OCI-M2 (cell line): ENCODE measurements at regions not wholly inside any gene's neighbourhood (a gene's known extent, or its start where the extent isn't known, plus 50 kb on each side); places are given as distances from the start of the nearest gene placed in this dataset.

Experiments used
- DNase-seq: peaks from one replicate; lab custom pipeline; 2025; ENCODE audit not compliant: unreplicated experiment; lab: John Stamatoyannopoulos, UW

DNA sequence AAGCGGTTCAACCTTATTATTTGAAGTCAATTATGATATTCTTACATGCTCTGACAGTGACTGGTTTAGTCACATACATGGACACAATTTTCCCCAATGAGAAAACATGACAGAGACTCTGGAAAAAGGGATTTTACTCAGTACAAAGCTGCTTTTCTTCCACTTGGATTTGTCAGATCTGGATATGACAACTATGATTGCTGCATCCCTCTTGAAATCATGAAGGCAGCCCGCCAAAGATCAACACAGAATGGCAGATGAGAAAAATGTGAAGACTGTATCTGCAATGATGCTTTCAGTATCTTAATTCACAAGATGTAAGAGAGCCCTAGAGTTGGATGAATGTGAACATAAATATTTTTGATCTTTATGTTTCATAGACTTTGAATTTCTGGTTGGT lies 439.6 kb downstream of the CDH8 start:
- DNase-seq, result no peak

DNA sequence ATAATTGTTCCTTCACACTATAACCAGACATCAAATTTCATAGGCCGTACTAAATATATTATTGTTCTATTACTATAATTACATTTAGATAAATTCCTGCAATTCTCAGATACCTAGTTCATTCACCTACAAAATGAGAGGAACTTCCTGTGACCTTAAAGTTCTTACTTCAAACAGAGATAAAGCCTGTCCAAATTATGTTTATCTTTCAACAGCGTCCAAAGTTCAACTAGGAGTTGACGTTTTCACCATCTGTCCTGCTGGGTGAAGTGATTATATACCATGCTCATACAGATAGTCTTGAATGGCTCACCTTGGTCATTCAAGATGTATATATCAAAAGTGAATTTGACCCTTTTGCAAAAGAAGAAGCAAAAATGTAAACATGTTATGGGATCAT lies 440.6 kb downstream of the CDH8 start:
- DNase-seq, result no peak

DNA sequence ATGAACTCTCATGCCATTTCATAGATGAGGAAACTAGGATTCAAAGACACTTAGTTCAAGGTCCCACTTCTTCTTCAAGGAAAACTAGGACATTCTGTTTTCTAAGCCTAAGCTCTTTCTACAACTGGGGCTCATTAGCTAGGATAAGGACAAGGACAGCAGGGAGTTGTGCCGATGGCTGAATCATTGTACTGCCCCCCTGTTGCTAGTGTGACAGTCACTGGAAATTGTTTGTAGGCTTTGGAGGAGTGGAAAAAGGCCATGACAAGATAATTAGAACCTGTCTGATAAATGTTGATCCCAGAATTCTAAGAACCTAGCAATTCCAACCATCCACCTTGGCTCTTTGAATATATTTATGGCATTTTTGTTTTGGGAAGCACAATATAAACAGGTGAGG lies 445.7 kb downstream of the CDH8 start:
- no peak for DNase-seq

DNA sequence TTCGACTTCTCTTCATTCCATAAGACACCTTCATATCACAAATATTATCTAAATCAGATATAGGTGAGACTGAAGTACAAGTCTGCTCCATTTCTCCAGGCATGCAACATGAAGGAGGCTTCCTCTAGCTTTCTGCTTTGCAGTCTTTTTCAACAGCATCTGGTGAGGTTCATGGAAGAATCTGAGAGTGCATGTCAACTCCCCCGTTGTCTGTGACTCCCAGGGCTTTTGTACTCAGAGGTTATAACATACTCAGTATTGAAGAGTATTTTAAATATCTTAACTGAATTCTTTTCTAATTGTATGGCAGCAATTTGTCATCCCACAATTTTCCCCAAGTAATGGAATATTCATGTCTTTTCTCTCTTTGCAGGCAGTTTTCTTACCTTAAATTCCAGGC lies 448.7 kb downstream of the CDH8 start:
- DNase-seq, result no peak

DNA sequence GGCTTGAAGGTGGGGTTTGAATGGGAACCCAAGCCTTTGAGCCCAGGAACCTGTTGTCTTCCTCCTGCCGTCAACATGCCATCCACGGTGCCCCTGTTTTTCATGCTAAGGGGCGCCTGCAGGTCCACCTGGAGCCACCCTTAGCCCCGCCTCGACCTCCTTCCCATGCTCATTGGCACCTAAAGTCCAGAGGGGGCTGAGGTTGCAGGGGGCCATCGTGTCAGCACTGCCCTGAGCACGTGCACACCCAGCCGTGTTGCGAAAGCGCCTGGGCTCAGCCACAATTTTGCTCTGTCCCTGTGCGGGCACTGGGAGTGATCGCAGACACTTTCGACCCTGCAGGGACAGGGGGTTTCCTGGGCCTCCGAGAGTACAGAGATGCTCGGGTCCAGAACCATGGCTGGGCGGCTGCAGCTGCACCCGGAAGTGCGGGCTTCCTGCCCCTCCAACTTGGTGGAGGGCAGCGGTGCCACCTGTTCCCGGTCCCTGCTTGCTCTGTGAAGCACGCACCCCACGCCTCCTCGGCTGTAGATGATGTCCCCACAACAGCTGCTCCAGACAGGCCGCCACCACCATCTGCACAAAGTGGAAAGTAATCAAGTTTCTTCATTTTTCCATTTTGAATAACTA lies 454.7 kb downstream of the CDH8 start:
- no peak for DNase-seq

DNA sequence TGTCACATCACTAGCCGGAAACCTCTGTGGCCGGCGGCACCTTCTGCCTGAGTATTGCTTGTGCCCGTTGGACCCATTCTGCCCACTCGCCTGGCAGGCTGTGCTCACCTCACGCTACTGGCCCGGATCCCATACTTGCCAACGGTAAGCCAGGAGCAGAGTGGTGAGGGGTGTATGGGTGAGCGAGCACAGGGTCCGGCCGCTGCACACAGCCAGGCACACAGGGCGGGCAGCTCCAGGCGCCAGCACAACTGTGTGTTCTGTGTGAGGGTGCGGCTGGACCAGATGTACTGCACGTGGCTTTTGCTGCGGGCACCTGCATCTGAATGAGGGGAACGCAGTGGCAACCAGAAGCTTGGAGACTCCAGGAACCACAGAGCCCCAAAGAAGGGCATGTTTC lies 455.7 kb downstream of the CDH8 start:
- DNase-seq, result no peak

DNA sequence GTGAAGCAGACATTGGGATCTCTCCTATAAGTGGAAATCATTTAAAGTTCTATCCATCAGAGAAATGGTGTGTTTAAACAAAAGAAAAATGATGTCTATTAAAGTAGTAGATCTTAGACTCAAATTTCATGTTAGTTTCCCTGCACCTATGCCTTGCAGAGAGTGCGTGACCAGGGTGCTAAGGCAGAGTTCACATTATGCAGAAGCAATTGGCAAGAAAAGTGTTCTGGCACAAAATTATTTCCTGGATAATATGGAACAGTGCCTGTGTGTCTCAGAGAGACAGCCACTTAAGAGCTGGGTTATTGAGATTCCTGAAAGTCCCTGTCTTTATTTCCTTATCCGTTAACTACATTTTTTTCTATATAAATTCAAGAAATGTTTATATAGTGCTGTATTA lies 457.0 kb downstream of the CDH8 start:
- no peak for DNase-seq

DNA sequence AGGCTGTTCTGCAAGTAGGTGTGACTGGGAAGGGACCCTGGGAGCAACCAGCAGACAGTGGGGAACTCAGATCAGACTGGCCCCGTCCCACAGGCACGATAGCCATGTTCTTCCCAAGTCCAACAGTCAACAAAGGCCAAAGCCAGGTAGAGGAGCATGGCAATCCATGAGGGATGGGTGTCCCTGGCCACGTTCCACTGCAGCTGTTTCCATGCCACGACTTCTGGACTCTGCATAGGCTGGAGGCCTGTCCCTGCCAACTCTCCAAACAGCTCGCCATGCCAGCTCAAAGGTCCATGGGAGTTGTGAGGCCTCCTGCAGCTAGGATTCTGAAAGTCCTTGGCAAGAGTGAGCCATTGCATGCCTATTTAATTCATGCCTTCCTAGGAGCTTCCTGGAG lies 459.8 kb downstream of the CDH8 start:
- no peak for DNase-seq

DNA sequence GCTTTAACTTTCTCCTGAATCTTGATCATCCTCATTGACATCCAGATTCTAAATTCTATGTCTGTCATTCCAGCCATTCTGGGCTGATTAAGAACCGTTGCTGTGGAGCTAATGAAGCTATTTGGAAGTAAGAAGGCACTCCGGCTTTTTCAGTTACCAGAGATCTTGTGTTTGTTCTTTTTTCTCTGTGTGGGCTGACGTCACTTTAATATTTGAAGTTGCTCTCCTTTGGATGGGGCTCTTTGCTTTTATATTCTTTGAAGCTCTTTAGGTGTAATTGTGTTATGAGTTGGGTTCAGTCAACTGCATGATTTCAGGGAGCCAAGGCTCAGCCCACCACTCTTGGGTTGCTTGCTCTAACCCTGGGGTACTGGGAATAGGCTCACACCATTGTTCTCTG lies 460.6 kb downstream of the CDH8 start:
- DNase-seq, result no peak

DNA sequence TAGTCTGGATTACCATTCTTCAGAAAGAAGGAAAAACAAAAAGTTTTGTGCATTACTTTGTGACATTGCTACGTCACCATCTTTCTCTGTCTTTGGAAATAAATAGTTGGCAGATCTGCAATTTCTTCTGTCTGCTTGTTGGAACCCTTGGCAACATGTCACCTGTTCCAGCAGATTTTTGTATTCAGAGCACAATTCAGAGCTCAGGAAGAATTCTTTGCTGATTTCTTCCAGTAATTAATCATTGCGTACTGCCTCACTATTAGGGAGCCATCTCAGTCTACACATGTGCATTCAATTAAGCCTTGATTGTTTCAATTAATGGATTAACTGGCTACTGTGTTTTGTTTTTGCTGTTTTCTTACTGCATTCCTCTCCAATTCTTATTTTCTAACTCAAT lies 467.2 kb downstream of the CDH8 start:
- DNase-seq, result no peak

DNA sequence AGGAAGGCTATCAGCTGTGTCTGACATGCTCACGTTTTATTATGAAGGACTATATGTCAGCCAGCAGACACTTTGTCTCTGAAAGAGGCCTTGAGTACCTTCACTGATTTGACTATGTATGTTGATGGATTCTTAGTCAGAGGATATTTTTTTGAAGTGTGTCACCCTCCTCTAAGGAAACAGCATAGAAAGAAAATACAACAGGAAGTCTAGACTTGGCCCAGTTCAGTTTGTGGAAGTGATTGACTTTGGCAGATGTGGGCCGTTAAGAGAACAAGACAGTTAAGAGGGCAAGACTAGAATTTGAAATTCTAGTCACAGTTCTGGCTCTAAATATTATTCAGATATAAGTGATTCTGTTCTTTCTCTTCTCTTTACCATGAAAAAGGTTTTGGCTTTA lies 471.5 kb downstream of the CDH8 start:
- DNase-seq, result no peak

DNA sequence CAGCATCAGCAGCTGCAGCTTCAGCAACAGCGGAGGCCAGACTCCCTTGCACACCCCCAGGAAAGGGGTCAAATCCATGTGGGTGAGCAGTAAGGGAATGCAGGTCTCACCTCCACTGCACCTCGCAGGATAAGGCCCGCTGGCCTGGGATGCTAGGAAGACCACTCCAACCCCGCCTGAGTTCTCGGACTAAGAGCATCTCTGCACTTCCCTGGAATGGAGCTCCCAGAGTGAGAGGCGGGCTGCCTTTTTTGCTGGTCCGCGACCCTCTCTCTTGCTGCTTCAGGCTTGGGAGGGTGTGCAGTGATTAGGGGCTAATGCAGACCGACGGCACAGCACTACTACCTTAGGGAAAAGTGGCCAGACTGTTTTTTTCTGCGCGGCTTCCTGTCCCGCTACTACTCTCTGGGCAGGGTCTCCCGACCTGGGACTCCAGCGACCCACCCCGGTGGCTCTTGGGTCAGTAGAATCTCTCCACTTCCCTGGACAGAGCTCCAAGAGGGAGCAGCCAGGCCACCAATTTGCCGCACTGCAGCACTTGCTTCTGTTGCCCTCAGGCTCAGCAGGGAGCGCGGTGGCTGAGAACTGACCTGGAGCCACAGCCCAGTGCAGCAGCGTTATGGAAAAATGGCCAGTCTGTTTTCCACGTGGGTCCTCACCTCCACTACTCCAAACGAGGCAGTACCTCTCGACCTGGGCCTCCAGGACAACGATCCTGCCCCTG lies 480.4 kb downstream of the CDH8 start:
- DNase-seq, result no peak

DNA sequence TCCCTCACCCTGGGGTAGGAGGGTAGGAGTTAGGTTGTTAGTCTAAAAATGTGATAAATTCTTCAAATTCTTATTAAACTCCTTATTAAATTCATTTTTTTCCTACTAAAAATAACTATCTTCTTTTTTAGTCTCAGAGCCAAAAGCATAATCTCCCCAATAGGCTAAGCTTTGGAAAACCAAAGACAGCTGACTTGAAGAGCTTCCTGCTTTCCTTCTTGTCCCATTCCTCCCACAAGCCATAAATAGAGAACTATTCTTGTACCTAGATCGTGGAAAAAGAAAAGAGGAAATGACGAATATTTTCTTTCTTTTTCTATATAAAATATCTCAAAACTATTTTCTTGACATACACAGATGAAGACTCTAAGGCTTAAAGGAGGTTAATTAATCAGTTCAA lies 486.9 kb downstream of the CDH8 start:
- DNase-seq, result no peak

DNA sequence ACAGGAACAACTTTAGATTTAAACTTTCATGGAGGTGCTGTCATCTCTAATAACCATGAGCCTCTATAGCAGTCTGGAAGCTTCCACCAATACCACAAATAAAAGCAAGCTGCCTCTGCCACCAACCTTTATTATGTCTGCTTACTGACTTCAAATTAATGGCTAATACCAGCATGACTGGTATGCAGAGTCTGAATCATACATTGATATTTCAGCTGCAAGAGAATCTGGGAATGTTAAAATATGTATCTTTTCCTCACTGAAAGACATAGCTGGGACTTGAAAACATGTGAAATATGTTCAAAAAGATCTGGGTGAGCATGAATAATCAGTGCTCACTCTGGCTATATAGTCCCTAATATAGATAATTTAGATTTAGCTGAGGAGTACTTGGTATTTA lies 488.6 kb downstream of the CDH8 start:
- DNase-seq, result no peak

DNA sequence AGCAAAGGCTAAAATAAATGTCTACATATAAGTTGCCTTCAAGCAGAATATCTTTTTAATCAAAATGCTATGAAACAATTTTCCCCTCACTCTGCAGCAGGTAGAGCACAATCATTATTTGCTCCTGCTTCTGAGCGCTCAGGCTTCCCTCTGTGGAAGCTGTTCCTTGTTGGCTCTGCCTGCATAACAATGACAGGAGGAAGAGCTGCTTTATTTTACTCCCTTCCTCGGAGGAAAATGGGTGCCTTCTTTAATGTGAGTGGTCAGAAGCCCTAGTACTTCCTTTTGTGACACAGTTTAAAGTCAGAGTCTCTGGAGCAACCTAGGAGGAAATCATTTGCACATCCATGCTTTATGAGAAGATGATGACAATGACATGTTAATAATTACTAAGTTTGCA lies 492.1 kb downstream of the CDH8 start:
- no peak for DNase-seq

DNA sequence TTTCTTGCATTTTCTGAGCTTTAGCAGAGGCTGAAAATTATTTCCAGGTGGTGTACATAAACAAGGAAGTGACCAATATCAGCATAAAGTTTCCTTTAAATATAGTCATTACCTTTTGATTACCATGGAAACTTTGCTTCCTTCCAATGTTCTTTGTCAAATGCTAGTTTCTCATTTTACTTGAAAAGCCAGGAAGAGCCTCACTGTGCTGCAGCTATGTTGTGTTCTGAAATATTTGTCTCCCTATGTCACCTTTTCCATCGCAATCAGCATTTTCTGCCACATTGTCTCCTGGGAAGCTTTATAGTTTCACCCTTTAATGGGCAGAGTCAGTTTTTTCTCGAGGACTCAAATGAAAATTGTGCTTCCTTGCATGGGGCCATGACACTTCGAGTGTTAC lies 496.0 kb downstream of the CDH8 start:
- no peak for DNase-seq

DNA sequence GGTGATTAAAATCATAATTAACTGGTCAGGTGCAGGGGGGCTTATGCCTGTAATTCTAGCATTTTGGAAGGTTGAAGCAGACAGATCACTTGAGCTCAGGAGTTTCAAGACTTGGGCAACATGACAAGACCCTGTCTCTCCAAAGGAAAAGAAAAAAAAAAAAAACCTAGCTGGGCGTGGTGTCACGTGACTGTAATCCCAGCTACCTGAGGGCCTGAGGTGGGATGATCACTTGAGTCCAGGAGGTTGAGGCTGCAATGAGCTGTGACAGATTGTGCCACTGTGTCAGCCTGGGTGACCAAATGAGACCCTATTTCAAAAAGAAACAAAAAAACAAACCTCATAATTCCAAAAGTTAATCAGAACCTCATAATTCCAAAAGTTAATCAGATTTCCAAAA lies 505.5 kb downstream of the CDH8 start:
- no peak for DNase-seq

DNA sequence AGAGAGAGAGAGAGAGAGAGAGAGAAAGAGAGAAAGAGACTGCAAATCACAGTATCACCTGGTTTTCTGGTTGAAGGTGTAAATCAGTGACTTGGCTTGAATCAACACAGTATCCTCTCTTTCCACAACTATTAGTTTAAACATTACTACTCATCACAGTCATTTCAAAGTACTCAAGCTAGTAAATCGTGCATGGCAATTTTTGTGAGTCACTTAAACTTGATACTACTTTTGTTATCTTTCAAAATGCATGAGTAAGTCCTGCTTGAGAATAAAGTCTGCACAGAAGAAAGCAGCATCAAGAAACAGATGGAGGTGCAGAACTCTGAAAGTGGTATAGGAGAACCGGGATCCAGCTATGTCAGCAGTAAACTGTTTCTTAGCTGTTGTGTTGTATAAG lies 535.4 kb downstream of the CDH8 start:
- DNase-seq, result no peak

DNA sequence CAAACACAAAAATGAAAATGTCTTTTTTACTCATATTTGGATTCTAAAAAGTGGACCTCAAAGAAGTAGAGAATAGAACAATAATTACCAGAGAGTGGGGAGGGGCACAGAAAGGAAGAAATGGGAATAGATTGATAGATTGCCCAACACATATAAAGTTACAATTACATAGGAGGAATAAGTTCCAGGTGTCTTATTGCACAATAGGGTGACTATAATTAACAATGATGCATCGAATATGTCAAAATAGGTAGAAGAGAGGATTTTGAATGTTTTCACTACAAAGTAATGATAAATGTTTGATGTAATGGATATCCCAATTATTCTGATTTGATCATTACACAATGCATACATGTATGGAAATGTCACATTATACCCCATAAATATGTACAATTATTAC lies 556.0 kb downstream of the CDH8 start:
- DNase-seq, result no peak

DNA sequence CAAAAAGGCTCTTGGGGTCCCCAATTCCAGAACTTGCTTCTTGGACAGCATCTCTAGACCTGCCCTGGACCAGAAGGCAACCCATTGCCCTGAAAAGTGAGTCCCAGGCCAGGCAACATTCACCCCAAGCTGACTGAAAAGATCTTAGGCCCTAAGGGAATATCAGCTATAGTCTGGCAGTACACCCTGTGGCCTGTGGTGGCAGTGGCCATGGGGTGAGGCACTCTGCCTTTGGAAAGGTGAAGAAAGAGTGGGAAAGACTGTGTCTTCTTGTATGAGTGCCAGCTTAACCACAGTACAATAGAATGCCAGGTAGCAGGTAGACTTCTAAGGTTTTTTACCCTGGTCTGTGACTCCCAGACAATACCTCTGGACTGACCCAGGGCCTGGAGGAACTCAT lies 564.5 kb downstream of the CDH8 start:
- no peak for DNase-seq

DNA sequence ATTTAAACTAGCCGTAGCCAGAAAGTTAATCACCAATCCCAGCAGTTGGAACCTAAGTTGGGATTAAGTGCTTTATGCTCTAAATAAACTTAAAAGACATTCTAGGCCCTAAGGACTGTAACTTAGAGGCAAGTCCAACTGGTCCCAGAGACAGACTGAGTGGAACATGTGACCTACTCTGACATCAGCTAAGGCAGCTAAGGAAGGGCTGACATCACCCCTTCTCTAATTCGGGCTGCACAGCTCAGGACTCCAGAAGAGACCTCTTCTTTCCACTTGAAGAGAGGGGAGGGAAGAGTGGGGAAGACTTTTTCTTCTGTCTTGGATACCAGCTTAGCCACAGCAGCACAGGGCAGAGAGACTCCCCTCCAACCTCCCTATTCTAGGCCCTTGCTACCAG lies 565.2 kb downstream of the CDH8 start:
- no peak for DNase-seq

DNA sequence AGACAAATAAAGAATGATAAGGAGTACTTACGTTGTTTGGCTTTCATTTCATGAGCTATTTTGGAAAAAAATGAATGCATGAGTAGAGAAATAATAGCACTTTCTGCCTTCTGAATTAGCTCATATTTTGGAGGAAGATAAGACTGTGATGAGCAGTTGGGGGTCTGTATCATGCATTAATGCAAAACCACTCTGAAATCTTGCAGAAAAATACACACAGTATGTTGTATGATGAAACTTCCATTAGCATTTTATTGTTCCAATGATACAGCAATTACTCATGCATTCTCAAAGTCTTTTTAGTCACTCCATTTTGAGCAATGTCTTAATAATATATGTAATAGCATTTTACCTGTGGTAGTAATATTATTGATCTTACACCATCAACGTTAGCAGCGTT lies 571.0 kb downstream of the CDH8 start:
- DNase-seq, result no peak

DNA sequence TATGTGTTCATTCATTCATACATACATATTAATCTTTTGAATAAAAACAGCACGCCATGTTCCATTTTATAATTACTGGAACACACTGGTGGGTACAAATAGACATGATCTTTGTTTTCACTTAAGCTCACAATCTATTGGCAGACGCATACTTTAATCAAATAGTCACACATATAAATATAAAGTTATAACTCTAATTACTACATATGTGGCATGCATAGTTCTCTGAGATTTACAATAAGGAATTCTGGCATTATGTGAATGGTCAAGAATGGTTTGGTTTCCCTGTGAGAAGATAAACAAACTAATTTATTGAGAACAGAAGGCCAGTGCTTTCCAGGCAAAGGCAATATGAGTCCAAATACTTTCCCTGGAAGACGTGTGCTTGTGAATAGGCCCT lies 576.2 kb downstream of the CDH8 start:
- no peak for DNase-seq
